ENCODE measurements at regions not wholly inside any gene's neighbourhood (a gene's known extent, or its start where the extent isn't known, plus 50 kb on each side); places are given as distances from the start of the nearest gene placed in this dataset.

DNA sequence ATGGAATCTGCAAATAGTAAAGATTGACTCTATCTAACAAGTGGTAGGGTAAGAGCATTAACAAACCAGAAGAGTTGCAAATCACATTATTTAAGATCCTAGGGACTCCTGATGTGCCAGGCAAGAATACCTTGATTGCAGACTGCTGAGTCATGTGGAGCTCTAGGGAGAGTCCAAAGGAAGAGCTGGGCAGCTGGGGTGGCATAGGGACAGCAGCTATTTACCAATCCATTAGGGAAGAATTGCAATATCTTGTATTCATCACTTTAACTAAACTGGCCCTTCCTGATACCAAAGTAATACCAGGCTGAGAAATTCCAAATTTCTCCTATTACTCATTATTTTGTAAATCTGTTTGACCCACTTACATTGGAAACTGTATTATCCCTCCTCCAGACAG is 52.2 kb upstream of the ACP3 start:
- H3F3A ChIP-seq (ENCODE audit: insufficient read depth, low read length), result no peaks in the 10 kb centered on the region
- no peak overlapping the region for H3K4me3 ChIP-seq (ENCODE audit: low read depth, low read length, poor library complexity, severe bottlenecking)
- no peaks in the 10 kb centered on the region for H3K4me1 ChIP-seq (ENCODE audit: insufficient read depth, low read length, severe bottlenecking)
- H3K9ac ChIP-seq (ENCODE audit: low read length), result no peak overlapping the region
- no peak overlapping the region for H3K27ac ChIP-seq (ENCODE audit: low read depth, low read length, poor library complexity, severe bottlenecking)
- H3K27me3 ChIP-seq (ENCODE audit: insufficient read depth, low read length), result 0 out of 2 replicates have a peak, but pooled peaks cover 5% of the 10 kb centered on the region
- no peaks in the 10 kb centered on the region for H3K79me2 ChIP-seq (ENCODE audit: insufficient read depth, low read length)
- no peak overlapping the region for H3K4me2 ChIP-seq (ENCODE audit: low read length)
- no peaks in the 10 kb centered on the region for H3K9me2 ChIP-seq (ENCODE audit: low read depth, low read length)
- TF ChIP-seq, protein P1, sequence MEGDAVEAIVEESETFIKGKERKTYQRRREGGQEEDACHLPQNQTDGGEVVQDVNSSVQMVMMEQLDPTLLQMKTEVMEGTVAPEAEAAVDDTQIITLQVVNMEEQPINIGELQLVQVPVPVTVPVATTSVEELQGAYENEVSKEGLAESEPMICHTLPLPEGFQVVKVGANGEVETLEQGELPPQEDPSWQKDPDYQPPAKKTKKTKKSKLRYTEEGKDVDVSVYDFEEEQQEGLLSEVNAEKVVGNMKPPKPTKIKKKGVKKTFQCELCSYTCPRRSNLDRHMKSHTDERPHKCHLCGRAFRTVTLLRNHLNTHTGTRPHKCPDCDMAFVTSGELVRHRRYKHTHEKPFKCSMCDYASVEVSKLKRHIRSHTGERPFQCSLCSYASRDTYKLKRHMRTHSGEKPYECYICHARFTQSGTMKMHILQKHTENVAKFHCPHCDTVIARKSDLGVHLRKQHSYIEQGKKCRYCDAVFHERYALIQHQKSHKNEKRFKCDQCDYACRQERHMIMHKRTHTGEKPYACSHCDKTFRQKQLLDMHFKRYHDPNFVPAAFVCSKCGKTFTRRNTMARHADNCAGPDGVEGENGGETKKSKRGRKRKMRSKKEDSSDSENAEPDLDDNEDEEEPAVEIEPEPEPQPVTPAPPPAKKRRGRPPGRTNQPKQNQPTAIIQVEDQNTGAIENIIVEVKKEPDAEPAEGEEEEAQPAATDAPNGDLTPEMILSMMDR (IDR thresholded peaks at IDR 0.05; ENCODE audit: low read length), result no peak
- TF ChIP-seq EZH2 (IDR thresholded peaks at IDR 0.05; ENCODE audit: borderline replicate concordance, low read length), result no peak
- H4K20me1 ChIP-seq (ENCODE audit: insufficient read depth, low read length), result no peaks in the 10 kb centered on the region
- H2AFZ ChIP-seq (ENCODE audit: low read length), result no peak overlapping the region
- no peaks in the 10 kb centered on the region for H3K36me3 ChIP-seq (ENCODE audit: insufficient read depth, low read length)
- H3K9me3 ChIP-seq (ENCODE audit: low read length), result no peaks in the 10 kb centered on the region

DNA sequence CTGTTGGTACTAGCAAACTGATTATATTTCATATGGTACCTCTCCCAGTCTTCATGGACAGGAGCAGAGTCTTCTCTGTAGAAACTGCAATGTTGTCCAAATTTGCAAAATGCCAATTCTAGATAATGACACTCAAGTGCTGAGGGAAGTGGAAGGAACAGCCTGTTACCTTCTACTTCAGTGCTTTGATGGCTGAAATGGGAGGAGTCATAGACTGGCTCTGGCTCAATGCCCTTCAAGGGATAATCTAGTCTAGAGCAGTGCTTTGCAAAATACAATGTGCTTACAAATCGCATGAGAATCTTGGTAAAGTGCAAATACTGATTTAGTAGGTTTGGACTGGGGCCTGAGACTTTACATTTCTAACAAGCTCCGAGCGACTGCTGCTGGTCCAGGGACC is 51.7 kb upstream of the ACP3 start:
- Histone ChIP-seq H3K4me1 (ENCODE audit: insufficient read depth, low read length, severe bottlenecking) (no peaks in the 10 kb centered on the region), H3K9me2 (ENCODE audit: low read depth, low read length) (no peaks in the 10 kb centered on the region), H4K20me1 (ENCODE audit: insufficient read depth, low read length) (no peaks in the 10 kb centered on the region), H3K9ac (ENCODE audit: low read length) (no peak overlapping the region), H3K4me3 (ENCODE audit: low read depth, low read length, poor library complexity, severe bottlenecking) (no peak overlapping the region), H2AFZ (ENCODE audit: low read length) (no peak overlapping the region), H3K79me2 (ENCODE audit: insufficient read depth, low read length) (no peaks in the 10 kb centered on the region), H3K4me2 (ENCODE audit: low read length) (no peak overlapping the region), H3K36me3 (ENCODE audit: insufficient read depth, low read length) (no peaks in the 10 kb centered on the region), H3K27me3 (ENCODE audit: insufficient read depth, low read length) (0 out of 2 replicates have a peak, but pooled peaks cover 5% of the 10 kb centered on the region), H3K27ac (ENCODE audit: low read depth, low read length, poor library complexity, severe bottlenecking) (no peak overlapping the region), H3F3A (ENCODE audit: insufficient read depth, low read length) (no peaks in the 10 kb centered on the region), H3K9me3 (ENCODE audit: low read length) (no peaks in the 10 kb centered on the region)
- TF ChIP-seq EZH2 (IDR thresholded peaks at IDR 0.05; ENCODE audit: borderline replicate concordance, low read length), result no peak
- TF ChIP-seq, protein P1 (IDR thresholded peaks at IDR 0.05; ENCODE audit: low read length), result no peak

DNA sequence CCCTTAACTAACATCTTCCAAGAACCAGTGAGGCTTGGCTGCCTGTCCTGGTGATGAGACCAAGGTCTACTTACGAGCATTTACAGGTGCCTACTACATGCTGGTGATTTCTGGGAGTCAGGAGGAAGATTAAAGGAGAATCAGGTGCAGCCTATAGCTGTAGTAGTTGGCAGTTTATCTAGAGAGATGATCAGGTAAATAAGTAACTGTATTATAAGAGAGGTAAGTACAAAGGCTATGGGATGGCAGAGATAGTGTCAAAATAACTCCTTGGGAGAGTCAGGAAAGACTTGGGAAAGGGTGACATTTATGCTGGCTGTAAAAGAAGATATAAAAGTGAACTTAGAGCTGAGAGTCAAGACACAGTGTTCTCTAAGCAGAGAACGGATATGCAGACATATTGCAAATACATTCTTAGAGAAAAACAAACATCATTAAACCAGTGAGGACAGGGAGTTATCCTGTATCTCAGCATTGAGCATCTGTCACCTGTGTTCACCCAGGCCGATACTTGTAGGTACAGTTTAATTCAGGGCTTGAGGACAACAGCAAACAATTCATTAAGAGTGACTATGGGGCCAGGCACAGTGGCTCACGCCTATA is 49.7 kb upstream of the ACP3 start:
- no peaks in the 10 kb centered on the region for H3K79me2 ChIP-seq (ENCODE audit: insufficient read depth, low read length)
- H3F3A ChIP-seq (ENCODE audit: insufficient read depth, low read length), result no peaks in the 10 kb centered on the region
- no peaks in the 10 kb centered on the region for H3K4me1 ChIP-seq (ENCODE audit: insufficient read depth, low read length, severe bottlenecking)
- H2AFZ ChIP-seq (ENCODE audit: low read length), result no peak overlapping the region
- H4K20me1 ChIP-seq (ENCODE audit: insufficient read depth, low read length), result no peaks in the 10 kb centered on the region
- no peaks in the 10 kb centered on the region for H3K9me2 ChIP-seq (ENCODE audit: low read depth, low read length)
- 0 out of 2 replicates have a peak, but pooled peaks cover 5% of the 10 kb centered on the region for H3K27me3 ChIP-seq (ENCODE audit: insufficient read depth, low read length)
- H3K27ac ChIP-seq (ENCODE audit: low read depth, low read length, poor library complexity, severe bottlenecking), result no peak overlapping the region
- H3K4me3 ChIP-seq (ENCODE audit: low read depth, low read length, poor library complexity, severe bottlenecking), result no peak overlapping the region
- no peak overlapping the region for H3K9ac ChIP-seq (ENCODE audit: low read length)
- H3K4me2 ChIP-seq (ENCODE audit: low read length), result no peak overlapping the region
- TF ChIP-seq EZH2 (IDR thresholded peaks at IDR 0.05; ENCODE audit: borderline replicate concordance, low read length), result no peak
- TF ChIP-seq, protein P1 (IDR thresholded peaks at IDR 0.05; ENCODE audit: low read length), result no peak
- H3K36me3 ChIP-seq (ENCODE audit: insufficient read depth, low read length), result no peaks in the 10 kb centered on the region
- no peaks in the 10 kb centered on the region for H3K9me3 ChIP-seq (ENCODE audit: low read length)
